Kidney epithelial cell (primary cell): ENCODE measurements at regions not wholly inside any gene's neighbourhood (a gene's known extent, or its start where the extent isn't known, plus 50 kb on each side); places are given as distances from the start of the nearest gene placed in this dataset.

Experiments
- DNase-seq: peaks from one replicate; pipeline ENCODE4 v3.0.0-alpha.2; 2010; ENCODE audit warnings: low read depth
- H3K27me3 ChIP-seq: 2 replicates; pipeline ENCODE4 v1.6.0; 2011; ENCODE audit warnings: low read length; ENCODE audit not compliant: control insufficient read depth, insufficient read depth
- H3K36me3 ChIP-seq: 2 replicates; pipeline ENCODE4 v1.5.1; 2011; ENCODE audit warnings: low read length; ENCODE audit not compliant: control insufficient read depth, insufficient read depth
- H3K4me3 ChIP-seq: 2 replicates; pipeline ENCODE4 v1.5.1; 2011; ENCODE audit warnings: low read depth, mild to moderate bottlenecking, control low read depth, low read length
- TF ChIP-seq, protein P1 (sequence below): IDR thresholded peaks from 2 replicates; pipeline ENCODE4 v1.5.1; 2011; ENCODE audit warnings: mild to moderate bottlenecking, moderate library complexity, low read length, control low read depth, inconsistent platforms; ENCODE audit not compliant: insufficient read depth, poor library complexity, severe bottlenecking

DNA sequence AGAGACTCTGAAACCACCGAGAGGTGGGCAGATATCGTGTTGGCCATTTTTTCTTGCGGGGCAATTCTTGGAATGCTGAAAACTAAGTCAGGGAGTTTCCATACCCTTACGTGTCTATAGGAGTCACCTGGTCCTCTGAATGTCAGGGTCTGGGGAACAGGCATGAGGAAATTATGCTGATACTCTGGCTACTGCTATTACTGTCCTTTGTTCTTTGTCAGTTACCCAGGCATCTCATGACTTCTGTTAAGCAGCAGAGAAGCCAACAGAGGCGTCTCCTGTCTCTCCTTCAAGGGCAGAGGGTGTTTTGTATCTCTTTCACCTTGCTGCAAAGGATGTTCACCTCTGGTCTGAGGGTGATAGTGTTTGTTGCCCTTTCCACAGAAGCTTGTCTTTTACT, 559.5 kb upstream of the CCDC54 start:
- H3K36me3 ChIP-seq = no peaks in the 10 kb centered on the region
- TF ChIP-seq, protein P1, sequence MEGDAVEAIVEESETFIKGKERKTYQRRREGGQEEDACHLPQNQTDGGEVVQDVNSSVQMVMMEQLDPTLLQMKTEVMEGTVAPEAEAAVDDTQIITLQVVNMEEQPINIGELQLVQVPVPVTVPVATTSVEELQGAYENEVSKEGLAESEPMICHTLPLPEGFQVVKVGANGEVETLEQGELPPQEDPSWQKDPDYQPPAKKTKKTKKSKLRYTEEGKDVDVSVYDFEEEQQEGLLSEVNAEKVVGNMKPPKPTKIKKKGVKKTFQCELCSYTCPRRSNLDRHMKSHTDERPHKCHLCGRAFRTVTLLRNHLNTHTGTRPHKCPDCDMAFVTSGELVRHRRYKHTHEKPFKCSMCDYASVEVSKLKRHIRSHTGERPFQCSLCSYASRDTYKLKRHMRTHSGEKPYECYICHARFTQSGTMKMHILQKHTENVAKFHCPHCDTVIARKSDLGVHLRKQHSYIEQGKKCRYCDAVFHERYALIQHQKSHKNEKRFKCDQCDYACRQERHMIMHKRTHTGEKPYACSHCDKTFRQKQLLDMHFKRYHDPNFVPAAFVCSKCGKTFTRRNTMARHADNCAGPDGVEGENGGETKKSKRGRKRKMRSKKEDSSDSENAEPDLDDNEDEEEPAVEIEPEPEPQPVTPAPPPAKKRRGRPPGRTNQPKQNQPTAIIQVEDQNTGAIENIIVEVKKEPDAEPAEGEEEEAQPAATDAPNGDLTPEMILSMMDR = no peak
- no peaks in the 10 kb centered on the region for H3K27me3 ChIP-seq
- no peak for DNase-seq
- H3K4me3 ChIP-seq = no peak overlapping the region

DNA sequence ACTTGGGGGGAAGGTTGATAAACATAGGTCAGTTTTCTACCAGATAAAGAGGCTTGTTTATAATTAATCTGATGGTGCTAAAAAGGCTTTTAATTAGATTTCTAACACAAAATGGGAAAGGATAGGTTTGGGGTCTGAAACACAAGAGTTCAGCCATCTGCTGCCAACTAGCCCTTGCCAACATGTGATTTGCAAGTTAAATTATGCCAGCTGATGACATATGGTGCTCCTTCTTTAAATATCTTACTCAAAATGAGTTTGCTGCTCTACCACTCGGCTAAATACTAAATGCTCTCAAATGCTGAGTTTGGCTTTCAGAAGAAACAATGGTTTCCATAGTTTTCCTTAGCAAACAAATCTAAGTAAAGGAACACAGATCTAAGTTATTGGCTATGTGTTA, 557.8 kb upstream of the CCDC54 start:
- H3K36me3 ChIP-seq = no peaks in the 10 kb centered on the region
- H3K27me3 ChIP-seq = no peaks in the 10 kb centered on the region
- DNase-seq = no peak
- H3K4me3 ChIP-seq = no peak overlapping the region
- TF ChIP-seq, protein P1 = no peak

DNA sequence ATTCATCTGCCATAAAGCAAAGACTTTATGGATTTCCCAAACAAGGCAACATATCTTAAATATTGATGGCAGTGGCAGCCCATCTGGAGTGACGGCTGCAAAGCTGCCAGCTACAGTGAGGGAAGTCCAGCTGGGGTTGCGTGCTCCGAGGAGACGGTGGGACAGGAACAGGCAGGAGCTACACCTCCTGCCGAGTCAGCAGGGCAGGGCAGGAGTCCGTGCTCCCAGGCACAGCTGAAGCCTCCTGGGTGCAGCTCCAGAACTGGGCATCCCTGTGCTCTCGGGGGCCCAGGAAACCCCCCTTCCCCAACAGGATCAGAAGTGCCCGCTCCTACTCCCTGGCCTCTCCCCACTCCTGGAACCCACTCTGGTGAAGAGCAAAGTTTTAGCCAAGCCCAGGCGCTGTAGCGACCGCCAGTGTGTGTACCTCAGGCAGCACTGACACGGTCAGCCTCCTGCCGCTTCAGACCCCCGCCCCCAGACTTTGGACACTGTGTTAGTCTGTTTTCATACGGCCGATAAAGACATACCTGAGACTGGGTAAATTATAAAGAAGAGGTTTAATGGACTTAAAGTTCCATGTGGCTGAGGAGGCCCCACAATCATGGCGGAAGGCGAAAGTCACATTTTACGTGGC, 556.4 kb upstream of the CCDC54 start:
- Histone ChIP-seq H3K36me3 (no peaks in the 10 kb centered on the region), H3K27me3 (no peaks in the 10 kb centered on the region), H3K4me3 (no peak overlapping the region)
- no peak for DNase-seq
- TF ChIP-seq, protein P1 = no peak

DNA sequence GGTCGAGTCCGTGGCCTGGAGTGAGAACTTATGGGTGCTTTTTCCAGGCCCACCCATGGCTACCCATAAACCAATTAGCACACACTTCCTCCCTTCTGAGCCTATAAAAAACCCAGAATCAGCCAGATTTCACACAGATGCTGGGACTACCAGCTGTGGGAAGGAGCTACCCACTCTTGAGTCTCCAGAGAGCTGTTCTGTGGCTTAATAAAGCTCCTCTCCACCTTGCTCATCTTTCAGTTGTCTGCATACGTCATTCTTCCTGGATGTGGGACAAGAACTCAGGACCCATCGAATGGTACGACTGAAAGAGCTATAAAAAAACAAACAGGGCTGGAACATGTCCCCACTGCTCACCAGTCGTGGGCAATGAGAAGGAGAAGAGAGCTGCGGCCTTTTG, 555.4 kb upstream of the CCDC54 start:
- Histone ChIP-seq H3K27me3 (no peaks in the 10 kb centered on the region), H3K36me3 (no peaks in the 10 kb centered on the region), H3K4me3 (no peak overlapping the region)
- TF ChIP-seq, protein P1 = no peak
- no peak for DNase-seq

DNA sequence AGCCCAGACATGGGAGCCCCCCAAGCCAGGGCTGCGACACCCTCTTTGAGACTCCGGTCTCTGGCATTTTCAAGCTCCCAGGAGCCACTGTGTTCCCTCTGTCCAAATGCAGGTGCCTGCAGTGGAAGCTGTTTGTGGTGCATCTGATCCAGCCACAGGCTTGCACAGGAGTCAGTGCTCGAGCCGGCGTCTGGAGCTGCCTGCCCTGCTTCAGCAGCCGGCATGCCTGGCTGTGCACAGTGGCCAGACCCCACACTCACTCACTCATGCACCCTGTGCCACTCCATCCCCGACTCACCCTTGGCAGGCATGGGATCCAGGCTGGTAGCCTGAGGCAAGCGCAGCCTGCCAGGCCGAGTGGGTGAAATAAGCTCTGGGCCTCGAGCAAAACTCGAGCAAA, 555.0 kb upstream of the CCDC54 start:
- H3K27me3 ChIP-seq = no peaks in the 10 kb centered on the region
- no peaks in the 10 kb centered on the region for H3K36me3 ChIP-seq
- TF ChIP-seq, protein P1 = no peak
- no peak for DNase-seq
- H3K4me3 ChIP-seq = no peak overlapping the region

- DNase-seq = peak; percentile 25
- Histone ChIP-seq H3K27me3 (no peaks in the 10 kb centered on the region), H3K4me3 (no peak overlapping the region), H3K36me3 (no peaks in the 10 kb centered on the region)
- TF ChIP-seq, protein P1 = no peak
Measured at GRCh38 chr3:106823701-106824100, 553.5 kb upstream of the CCDC54 start.
